Activated CD4-positive, alpha-beta memory T cell treated with anti-CD3 and anti-CD28 coated beads for 36 hours (primary cell): ENCODE measurements at regions not wholly inside any gene's neighbourhood (a gene's known extent, or its start where the extent isn't known, plus 50 kb on each side); places are given as distances from the start of the nearest gene placed in this dataset.

Experiments used
- CTCF ChIA-PET: fragments of 350-600 bp; sonication (Branson Sonifier 250); formaldehyde crosslinking; loops from one replicate; lab custom pipeline; 2021; ENCODE audit warnings: antibody characterized with exemption, inconsistent platforms; lab: Charles Lee
- POLR2A ChIA-PET: fragments of 350-600 bp; sonication (Branson Sonifier 250); formaldehyde crosslinking; loops from one replicate; lab custom pipeline; 2021; ENCODE audit warnings: antibody characterized with exemption; lab: Charles Lee
- DNase-seq: peaks from one replicate; pipeline ENCODE4 v3.0.0-alpha.2; 2020
- H3K27ac Mint-ChIP-seq: one replicate; pipeline ENCODE4 v1.8.0; 2021; ENCODE audit warnings: mixed read lengths
- H3K27me3 Mint-ChIP-seq: one replicate; pipeline ENCODE4 v1.8.0; 2021; ENCODE audit warnings: mixed read lengths
- H3K36me3 Mint-ChIP-seq: one replicate; pipeline ENCODE4 v1.8.0; 2021; ENCODE audit warnings: mixed read lengths
- H3K4me1 Mint-ChIP-seq: one replicate; pipeline ENCODE4 v1.8.0; 2021; ENCODE audit warnings: low read depth, mixed read lengths
- H3K4me3 Mint-ChIP-seq: one replicate; pipeline ENCODE4 v1.8.0; 2021; ENCODE audit warnings: mild to moderate bottlenecking, mixed read lengths
- H3K9me3 Mint-ChIP-seq: one replicate; pipeline ENCODE4 v1.8.0; 2021; ENCODE audit warnings: mixed read lengths
- intact Hi-C: fragments of 100-400 bp; cut with micrococcal nuclease; formaldehyde crosslinking; loops from one replicate; pipeline ENCODE4 v1.15.1; 2023

- intact Hi-C loops, result no loop called here
- DNase-seq, result no peak
- H3K9me3 Mint-ChIP-seq, result no peaks in the 10 kb centered on the region
- POLR2A ChIA-PET, result no interaction called here
- CTCF ChIA-PET, result no interaction called here
- H3K4me3 Mint-ChIP-seq, result no peak overlapping the region
- no peaks in the 10 kb centered on the region for H3K27me3 Mint-ChIP-seq
- no peak overlapping the region for H3K27ac Mint-ChIP-seq
- H3K4me1 Mint-ChIP-seq, result no peaks in the 10 kb centered on the region
- H3K36me3 Mint-ChIP-seq, result no peaks in the 10 kb centered on the region
These were observed 501.3 kb downstream of the BUD13 start for GRCh38 chr11:116271479-116271878.

DNA sequence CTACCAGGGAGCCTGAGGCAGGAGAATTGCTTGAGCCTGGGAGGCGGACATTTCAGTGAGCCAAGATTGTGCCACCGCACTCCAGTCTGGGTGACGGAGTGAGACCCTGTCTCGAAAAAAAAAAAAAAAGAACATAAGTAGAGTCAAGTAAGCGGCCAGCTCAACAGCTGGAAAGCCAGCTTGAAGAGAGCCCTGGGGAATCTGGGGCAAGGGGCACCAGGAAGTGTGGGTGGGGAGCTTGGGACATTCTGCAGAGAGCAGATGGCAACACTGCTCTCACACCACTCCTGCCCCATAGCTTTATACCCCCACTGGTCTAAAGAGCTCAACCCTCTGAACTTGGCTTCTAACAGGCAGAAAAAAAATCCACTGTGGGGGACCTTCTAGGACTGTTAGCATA lies 505.6 kb downstream of the BUD13 start:
- POLR2A ChIA-PET, result no interaction called here
- intact Hi-C loops, result no loop called here
- Mint-ChIP-seq H3K27me3 (peaks cover 7% of the 10 kb centered on the region), H3K4me3 (no peak overlapping the region), H3K36me3 (no peaks in the 10 kb centered on the region), H3K4me1 (no peaks in the 10 kb centered on the region), H3K9me3 (no peaks in the 10 kb centered on the region), H3K27ac (no peak overlapping the region)
- DNase-seq, result no peak
- CTCF ChIA-PET, result no interaction called here

GRCh38 chr11:116263770-116264169 lies 509.0 kb downstream of the BUD13 start:
- no peak overlapping the region for H3K27ac Mint-ChIP-seq
- no peaks in the 10 kb centered on the region for H3K9me3 Mint-ChIP-seq
- peaks cover 10% of the 10 kb centered on the region for H3K27me3 Mint-ChIP-seq
- no peak overlapping the region for H3K4me3 Mint-ChIP-seq
- POLR2A ChIA-PET, result no interaction called here
- DNase-seq, result no peak
- CTCF ChIA-PET, result no interaction called here
- H3K36me3 Mint-ChIP-seq, result no peaks in the 10 kb centered on the region
- H3K4me1 Mint-ChIP-seq, result no peaks in the 10 kb centered on the region
- intact Hi-C loops, result no loop called here

DNA sequence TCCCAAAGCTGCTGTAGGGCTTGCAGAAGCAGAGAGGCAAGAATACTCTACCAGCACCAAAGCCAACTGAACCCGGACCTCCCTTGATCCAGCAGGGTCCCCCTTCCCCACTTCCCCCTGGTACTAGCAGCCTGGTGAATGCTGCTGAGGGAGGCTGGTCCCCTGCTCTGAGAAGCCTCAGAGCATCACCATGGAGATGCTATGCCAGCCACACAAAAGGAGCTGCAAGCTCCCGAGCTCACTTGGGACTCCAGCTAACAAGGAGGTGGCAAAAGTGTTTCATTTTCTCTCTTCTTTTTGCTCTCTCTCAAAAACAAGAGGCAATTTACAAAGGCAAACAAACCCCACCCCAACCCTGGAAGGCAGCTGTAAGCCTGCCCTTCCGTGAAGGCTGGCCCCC lies 509.8 kb downstream of the BUD13 start:
- DNase-seq, result no peak
- Mint-ChIP-seq H3K4me3 (no peak overlapping the region), H3K27me3 (peaks cover 14% of the 10 kb centered on the region), H3K9me3 (no peaks in the 10 kb centered on the region), H3K27ac (no peak overlapping the region), H3K4me1 (no peaks in the 10 kb centered on the region), H3K36me3 (no peaks in the 10 kb centered on the region)
- ChIA-PET CTCF (no interaction called here), POLR2A (no interaction called here)
- intact Hi-C loops, result no loop called here

DNA sequence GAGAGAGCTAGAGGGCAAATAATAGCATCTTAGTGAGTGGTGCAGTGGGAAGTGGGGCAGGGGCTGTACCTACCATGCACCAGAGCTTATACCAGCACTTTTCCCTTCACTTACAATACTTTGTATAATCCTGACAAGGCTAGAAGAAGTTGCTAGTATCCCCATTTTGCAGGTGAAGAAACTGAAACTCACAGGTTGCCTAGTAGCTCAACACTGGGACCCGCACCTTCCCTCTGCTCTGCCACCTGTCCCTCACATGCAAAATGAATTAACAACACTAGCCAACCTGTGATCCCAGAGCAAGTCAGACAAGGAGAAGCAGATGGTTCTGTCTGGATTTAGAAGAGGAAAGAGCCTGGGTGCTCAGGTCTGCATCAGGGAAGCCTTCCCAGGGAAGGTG lies 510.4 kb downstream of the BUD13 start:
- intact Hi-C loops, result no loop called here
- Mint-ChIP-seq H3K36me3 (no peaks in the 10 kb centered on the region), H3K27ac (no peak overlapping the region), H3K4me3 (no peak overlapping the region), H3K9me3 (no peaks in the 10 kb centered on the region), H3K4me1 (no peaks in the 10 kb centered on the region), H3K27me3 (peaks cover 17% of the 10 kb centered on the region)
- DNase-seq, result no peak
- ChIA-PET POLR2A (no interaction called here), CTCF (no interaction called here)

- no peaks in the 10 kb centered on the region for H3K9me3 Mint-ChIP-seq
- no peak overlapping the region for H3K4me3 Mint-ChIP-seq
- H3K4me1 Mint-ChIP-seq, result no peaks in the 10 kb centered on the region
- intact Hi-C loops, result no loop called here
- peaks cover 17% of the 10 kb centered on the region for H3K27me3 Mint-ChIP-seq
- POLR2A ChIA-PET, result no interaction called here
- DNase-seq, result no peak
- CTCF ChIA-PET, result interaction anchor here (1.3 kb wide), 1 partner anchor 45 kb away, joined by 3 read pairs; no protein-coding TSS in a partner anchor
- H3K27ac Mint-ChIP-seq, result no peak overlapping the region
- no peaks in the 10 kb centered on the region for H3K36me3 Mint-ChIP-seq
These were observed 511.2 kb downstream of the BUD13 start for GRCh38 chr11:116261606-116262005.

DNA sequence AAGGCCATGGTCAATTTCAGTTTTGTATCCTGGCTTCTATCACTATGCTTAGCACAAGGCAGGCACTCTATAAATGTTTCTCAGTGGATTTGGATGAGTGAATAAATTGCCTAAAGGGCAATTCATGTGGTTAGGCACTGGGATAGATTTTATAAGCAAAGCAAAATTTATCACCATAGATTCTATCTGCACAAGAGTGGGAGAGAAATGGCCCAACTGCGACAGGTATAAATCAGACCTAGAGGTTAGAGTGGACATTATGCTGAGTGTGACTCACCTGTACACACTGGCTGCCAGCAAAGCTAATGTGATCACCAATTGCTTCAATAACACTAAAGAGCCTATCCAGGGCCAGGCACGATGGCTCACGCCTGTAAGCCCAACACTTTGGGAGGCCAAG lies 514.0 kb downstream of the BUD13 start:
- Mint-ChIP-seq H3K36me3 (no peaks in the 10 kb centered on the region), H3K27ac (no peak overlapping the region), H3K9me3 (no peaks in the 10 kb centered on the region), H3K4me3 (no peak overlapping the region), H3K27me3 (peaks cover 16% of the 10 kb centered on the region), H3K4me1 (no peaks in the 10 kb centered on the region)
- intact Hi-C loops, result no loop called here
- ChIA-PET CTCF (interaction anchor here (1.5 kb wide), 1 partner anchor 42 kb away, joined by 3 read pairs; no protein-coding TSS in a partner anchor), POLR2A (no interaction called here)
- no peak for DNase-seq

DNA sequence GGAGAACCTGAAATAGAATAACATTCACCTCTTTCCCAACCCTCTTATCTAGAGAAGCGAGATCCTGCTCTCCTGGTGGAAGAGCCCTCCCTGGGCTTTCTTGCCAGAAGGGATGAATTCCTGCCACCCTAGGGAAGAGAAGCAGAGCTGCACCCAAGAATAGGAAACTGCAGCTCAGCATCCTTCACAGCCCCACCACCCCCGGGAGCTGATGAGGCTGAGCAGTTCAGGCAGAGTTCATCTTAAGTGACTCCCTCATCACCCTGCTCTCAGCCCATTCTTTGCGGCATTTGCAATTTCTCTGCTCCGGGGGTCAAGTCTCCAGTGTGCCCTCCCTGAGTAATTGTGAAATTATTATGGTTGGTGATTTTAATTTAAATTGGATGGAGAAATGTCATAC lies 514.9 kb downstream of the BUD13 start:
- H3K27me3 Mint-ChIP-seq, result peaks cover 13% of the 10 kb centered on the region
- no peaks in the 10 kb centered on the region for H3K9me3 Mint-ChIP-seq
- intact Hi-C loops, result no loop called here
- no peaks in the 10 kb centered on the region for H3K4me1 Mint-ChIP-seq
- H3K36me3 Mint-ChIP-seq, result no peaks in the 10 kb centered on the region
- no peak overlapping the region for H3K27ac Mint-ChIP-seq
- H3K4me3 Mint-ChIP-seq, result no peak overlapping the region
- ChIA-PET CTCF (no interaction called here), POLR2A (no interaction called here)
- no peak for DNase-seq

GRCh38 chr11:116257092-116257491 lies 515.7 kb downstream of the BUD13 start:
- Mint-ChIP-seq H3K27ac (no peak overlapping the region), H3K27me3 (peaks cover 10% of the 10 kb centered on the region), H3K9me3 (no peaks in the 10 kb centered on the region), H3K4me3 (no peak overlapping the region), H3K36me3 (no peaks in the 10 kb centered on the region), H3K4me1 (no peaks in the 10 kb centered on the region)
- POLR2A ChIA-PET, result no interaction called here
- intact Hi-C loops, result no loop called here
- no peak for DNase-seq
- CTCF ChIA-PET, result no interaction called here

GRCh38 chr11:116256215-116256614 lies 516.6 kb downstream of the BUD13 start:
- H3K4me1 Mint-ChIP-seq, result no peaks in the 10 kb centered on the region
- POLR2A ChIA-PET, result no interaction called here
- DNase-seq, result no peak
- no peak overlapping the region for H3K27ac Mint-ChIP-seq
- H3K27me3 Mint-ChIP-seq, result peaks cover 8% of the 10 kb centered on the region
- intact Hi-C loops, result no loop called here
- H3K36me3 Mint-ChIP-seq, result no peaks in the 10 kb centered on the region
- no peak overlapping the region for H3K4me3 Mint-ChIP-seq
- CTCF ChIA-PET, result no interaction called here
- no peaks in the 10 kb centered on the region for H3K9me3 Mint-ChIP-seq

DNA sequence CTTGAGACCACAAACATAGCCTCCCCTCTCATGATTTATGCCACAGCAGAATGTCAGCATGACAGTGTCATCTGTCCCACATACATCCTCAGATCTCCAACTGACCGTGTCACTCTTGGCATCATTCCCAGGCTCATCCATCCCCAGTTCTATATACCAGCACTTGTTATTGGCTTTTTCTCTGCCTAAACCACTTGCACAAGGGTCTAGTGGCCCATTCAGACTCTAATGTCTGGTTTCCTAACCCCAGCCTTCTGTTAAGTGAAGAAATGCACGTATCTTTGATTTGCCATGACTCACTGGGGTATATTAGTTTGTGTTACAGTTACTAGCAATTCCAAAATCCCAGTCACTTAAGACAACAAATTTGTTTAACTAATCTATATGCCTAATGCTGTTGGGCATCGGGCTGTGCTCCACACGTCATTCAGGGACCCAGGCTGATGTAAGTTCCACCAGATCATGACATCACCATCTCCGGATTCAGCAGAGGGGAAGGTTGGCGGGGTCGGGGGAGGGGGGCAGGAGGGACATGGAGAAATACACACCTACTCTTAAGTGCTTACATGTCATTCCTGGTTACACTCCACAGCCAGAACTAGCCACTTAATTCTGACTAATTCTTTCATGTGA lies 517.4 kb downstream of the BUD13 start:
- ChIA-PET POLR2A (no interaction called here), CTCF (no interaction called here)
- intact Hi-C loops, result no loop called here
- Mint-ChIP-seq H3K27ac (no peak overlapping the region), H3K27me3 (peaks cover 8% of the 10 kb centered on the region), H3K4me3 (no peak overlapping the region), H3K4me1 (no peaks in the 10 kb centered on the region), H3K36me3 (no peaks in the 10 kb centered on the region), H3K9me3 (no peaks in the 10 kb centered on the region)
- no peak for DNase-seq

DNA sequence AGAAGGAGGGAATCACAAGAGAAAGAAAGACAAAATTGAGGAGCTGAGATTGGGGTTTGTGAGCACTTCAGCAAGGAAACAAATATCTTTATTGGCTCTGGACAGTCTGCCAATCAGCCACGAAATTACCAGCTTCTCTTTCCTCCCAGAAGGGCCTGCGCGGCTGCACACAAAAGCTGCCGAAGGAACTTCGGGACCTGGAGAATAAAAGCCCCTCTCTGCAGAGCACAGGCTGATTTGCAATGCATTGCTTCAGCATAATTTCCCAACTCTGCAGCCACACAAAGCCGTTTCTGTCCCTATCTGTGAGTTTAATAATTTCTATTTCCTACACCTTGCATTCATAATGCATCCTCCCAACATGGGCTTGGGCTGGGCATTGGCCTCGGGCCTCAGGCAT lies 522.6 kb downstream of the BUD13 start:
- ChIA-PET CTCF (no interaction called here), POLR2A (no interaction called here)
- H3K36me3 Mint-ChIP-seq, result no peaks in the 10 kb centered on the region
- no peaks in the 10 kb centered on the region for H3K4me1 Mint-ChIP-seq
- no peaks in the 10 kb centered on the region for H3K9me3 Mint-ChIP-seq
- H3K27me3 Mint-ChIP-seq, result peaks cover 4% of the 10 kb centered on the region
- DNase-seq, result no peak
- no peak overlapping the region for H3K27ac Mint-ChIP-seq
- intact Hi-C loops, result no loop called here
- H3K4me3 Mint-ChIP-seq, result no peak overlapping the region

DNA sequence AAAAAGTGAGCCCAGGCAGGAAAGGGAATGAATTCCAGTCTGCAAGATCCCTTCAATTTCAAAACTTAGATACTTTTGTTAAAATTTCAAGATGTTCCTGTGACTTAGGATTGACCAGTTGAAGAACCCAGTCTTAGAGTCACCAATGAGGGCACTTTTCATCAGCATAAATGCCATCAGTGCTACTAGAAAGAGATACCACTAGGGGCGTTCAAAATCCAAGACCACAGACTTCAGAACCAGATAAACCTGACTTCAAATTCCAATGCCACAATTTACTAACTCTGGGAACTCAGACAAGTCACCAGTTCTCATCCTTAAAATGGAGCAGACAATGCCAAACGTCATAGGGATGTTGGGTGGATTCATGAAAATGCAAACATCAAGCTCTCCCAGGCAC lies 523.2 kb downstream of the BUD13 start:
- H3K9me3 Mint-ChIP-seq, result no peaks in the 10 kb centered on the region
- H3K4me1 Mint-ChIP-seq, result no peaks in the 10 kb centered on the region
- H3K27ac Mint-ChIP-seq, result no peak overlapping the region
- intact Hi-C loops, result no loop called here
- no peaks in the 10 kb centered on the region for H3K36me3 Mint-ChIP-seq
- H3K4me3 Mint-ChIP-seq, result no peak overlapping the region
- ChIA-PET POLR2A (no interaction called here), CTCF (no interaction called here)
- peaks cover 5% of the 10 kb centered on the region for H3K27me3 Mint-ChIP-seq
- no peak for DNase-seq
